ENCODE measurements at regions not wholly inside any gene's neighbourhood (a gene's known extent, or its start where the extent isn't known, plus 50 kb on each side); places are given as distances from the start of the nearest gene placed in this dataset.

GRCh38 chr5:39489263-39489662, 64.5 kb upstream of the DAB2 start:
- TF ChIP-seq SP1 (IDR thresholded peaks at IDR 0.05) (no peak), PKNOX1 (IDR thresholded peaks at IDR 0.05) (no peak), ELF4 (IDR thresholded peaks at IDR 0.05) (no peak), LEF1 (IDR thresholded peaks at IDR 0.05; ENCODE audit: borderline replicate concordance) (no peak), CTBP1 (IDR thresholded peaks at IDR 0.05; ENCODE audit: borderline replicate concordance) (no peak), FOXK2 (IDR thresholded peaks at IDR 0.05) (no peak), HDGF (IDR thresholded peaks at IDR 0.05; ENCODE audit: borderline replicate concordance) (no peak), FOXA1 (IDR thresholded peaks at IDR 0.05) (no peak), TARDBP (IDR thresholded peaks at IDR 0.05) (no peak), ZNF384 (IDR thresholded peaks at IDR 0.05) (no peak), NFRKB (IDR thresholded peaks at IDR 0.05) (no peak), SUZ12 (IDR thresholded peaks at IDR 0.05) (no peak), BHLHE40 (IDR thresholded peaks at IDR 0.05; ENCODE audit: borderline replicate concordance) (no peak), ARNT (IDR thresholded peaks at IDR 0.05) (no peak)
- DNase-seq (ENCODE audit: extremely low spot score) = no peak
- ChIA-PET CTCF (no interaction called here), POLR2A (no interaction called here)

GRCh38 chr5:39486790-39487189, 62.0 kb upstream of the DAB2 start:
- POLR2A ChIA-PET = interaction anchor here (1.2 kb wide), 1 partner anchor 62 kb away, joined by 4 read pairs; the partner anchor contains the start of gene DAB2
- CTCF ChIA-PET = interaction anchor here (0.6 kb wide), 1 partner anchor 62 kb away, joined by 3 read pairs; no protein-coding TSS in a partner anchor
- no peak for DNase-seq (ENCODE audit: extremely low spot score)
- TF ChIP-seq NFRKB (IDR thresholded peaks at IDR 0.05) = no peak
- TF ChIP-seq ZNF384 (IDR thresholded peaks at IDR 0.05) = no peak
- TF ChIP-seq BHLHE40 (IDR thresholded peaks at IDR 0.05; ENCODE audit: borderline replicate concordance) = no peak
- no peak for TF ChIP-seq FOXK2 (IDR thresholded peaks at IDR 0.05)
- TF ChIP-seq LEF1 (IDR thresholded peaks at IDR 0.05; ENCODE audit: borderline replicate concordance) = no peak
- TF ChIP-seq HDGF (IDR thresholded peaks at IDR 0.05; ENCODE audit: borderline replicate concordance) = no peak
- TF ChIP-seq SUZ12 (IDR thresholded peaks at IDR 0.05) = no peak
- no peak for TF ChIP-seq PKNOX1 (IDR thresholded peaks at IDR 0.05)
- TF ChIP-seq SP1 (IDR thresholded peaks at IDR 0.05) = no peak
- no peak for TF ChIP-seq CTBP1 (IDR thresholded peaks at IDR 0.05; ENCODE audit: borderline replicate concordance)
- no peak for TF ChIP-seq TARDBP (IDR thresholded peaks at IDR 0.05)
- TF ChIP-seq FOXA1 (IDR thresholded peaks at IDR 0.05) = no peak
- no peak for TF ChIP-seq ARNT (IDR thresholded peaks at IDR 0.05)
- no peak for TF ChIP-seq L3MBTL2 (conservative IDR thresholded peaks at IDR 0.05)
- no peak for TF ChIP-seq FOXM1 (IDR thresholded peaks at IDR 0.05; ENCODE audit: borderline replicate concordance)

- ChIA-PET CTCF (interaction anchor here (0.6 kb wide), 1 partner anchor 63 kb away, joined by 3 read pairs; no protein-coding TSS in a partner anchor), POLR2A (interaction anchor here (1.2 kb wide), 1 partner anchor 62 kb away, joined by 4 read pairs; the partner anchor contains the start of gene DAB2)
- DNase-seq (ENCODE audit: extremely low spot score) = no peak
- no peak for TF ChIP-seq ARNT (IDR thresholded peaks at IDR 0.05)
- no peak for TF ChIP-seq SP1 (IDR thresholded peaks at IDR 0.05)
- no peak for TF ChIP-seq BHLHE40 (IDR thresholded peaks at IDR 0.05; ENCODE audit: borderline replicate concordance)
- no peak for TF ChIP-seq SUZ12 (IDR thresholded peaks at IDR 0.05)
- no peak for TF ChIP-seq ELF4 (IDR thresholded peaks at IDR 0.05)
- no peak for TF ChIP-seq CTBP1 (IDR thresholded peaks at IDR 0.05; ENCODE audit: borderline replicate concordance)
- TF ChIP-seq FOXK2 (IDR thresholded peaks at IDR 0.05) = no peak
- no peak for TF ChIP-seq PKNOX1 (IDR thresholded peaks at IDR 0.05)
- no peak for TF ChIP-seq NFRKB (IDR thresholded peaks at IDR 0.05)
- no peak for TF ChIP-seq HDGF (IDR thresholded peaks at IDR 0.05; ENCODE audit: borderline replicate concordance)
- no peak for TF ChIP-seq ZNF384 (IDR thresholded peaks at IDR 0.05)
- TF ChIP-seq FOXM1 (IDR thresholded peaks at IDR 0.05; ENCODE audit: borderline replicate concordance) = no peak
- TF ChIP-seq LEF1 (IDR thresholded peaks at IDR 0.05; ENCODE audit: borderline replicate concordance) = no peak
- TF ChIP-seq FOXA1 (IDR thresholded peaks at IDR 0.05) = no peak
- no peak for TF ChIP-seq TARDBP (IDR thresholded peaks at IDR 0.05)
- no peak for TF ChIP-seq L3MBTL2 (conservative IDR thresholded peaks at IDR 0.05)
Observed at GRCh38 chr5:39486361-39486760, 61.6 kb upstream of the DAB2 start.

GRCh38 chr5:39485079-39485478, 60.3 kb upstream of the DAB2 start:
- TF ChIP-seq SP1 (IDR thresholded peaks at IDR 0.05) (no peak), L3MBTL2 (conservative IDR thresholded peaks at IDR 0.05) (no peak), SUZ12 (IDR thresholded peaks at IDR 0.05) (no peak), CTBP1 (IDR thresholded peaks at IDR 0.05; ENCODE audit: borderline replicate concordance) (no peak), BHLHE40 (IDR thresholded peaks at IDR 0.05; ENCODE audit: borderline replicate concordance) (no peak), FOXA1 (IDR thresholded peaks at IDR 0.05) (no peak), PKNOX1 (IDR thresholded peaks at IDR 0.05) (peak; percentile 24; the same call in 1 of the 2 replicates)
- DNase-seq (ENCODE audit: extremely low spot score) = no peak
- ChIA-PET CTCF (interaction anchor here (1.3 kb wide), 1 partner anchor 109 kb away, joined by 4 read pairs; no protein-coding TSS in a partner anchor), POLR2A (interaction anchor here (0.8 kb wide), 1 partner anchor 60 kb away, joined by 4 read pairs; the partner anchor contains the start of gene DAB2)

- no peak for TF ChIP-seq L3MBTL2 (conservative IDR thresholded peaks at IDR 0.05)
- TF ChIP-seq PKNOX1 (IDR thresholded peaks at IDR 0.05) = no peak
- no peak for TF ChIP-seq TARDBP (IDR thresholded peaks at IDR 0.05)
- TF ChIP-seq BHLHE40 (IDR thresholded peaks at IDR 0.05; ENCODE audit: borderline replicate concordance) = no peak
- no peak for TF ChIP-seq ARNT (IDR thresholded peaks at IDR 0.05)
- no peak for TF ChIP-seq HDGF (IDR thresholded peaks at IDR 0.05; ENCODE audit: borderline replicate concordance)
- TF ChIP-seq CTBP1 (IDR thresholded peaks at IDR 0.05; ENCODE audit: borderline replicate concordance) = no peak
- TF ChIP-seq ZNF384 (IDR thresholded peaks at IDR 0.05) = no peak
- no peak for TF ChIP-seq NFRKB (IDR thresholded peaks at IDR 0.05)
- TF ChIP-seq FOXK2 (IDR thresholded peaks at IDR 0.05) = no peak
- TF ChIP-seq SP1 (IDR thresholded peaks at IDR 0.05) = no peak
- no peak for TF ChIP-seq FOXA1 (IDR thresholded peaks at IDR 0.05)
- no peak for TF ChIP-seq LEF1 (IDR thresholded peaks at IDR 0.05; ENCODE audit: borderline replicate concordance)
- no peak for TF ChIP-seq ELF4 (IDR thresholded peaks at IDR 0.05)
- no peak for TF ChIP-seq SUZ12 (IDR thresholded peaks at IDR 0.05)
- TF ChIP-seq FOXM1 (IDR thresholded peaks at IDR 0.05; ENCODE audit: borderline replicate concordance) = no peak
- CTCF ChIA-PET = interaction anchor here (0.6 to 1.3 kb wide), 2 partner anchors 106 to 109 kb away, joined by 3 to 4 read pairs; no protein-coding TSS in a partner anchor
- no peak for DNase-seq (ENCODE audit: extremely low spot score)
- POLR2A ChIA-PET = interaction anchor here (0.8 kb wide), 1 partner anchor 60 kb away, joined by 4 read pairs; the partner anchor contains the start of gene DAB2
Observed at GRCh38 chr5:39484673-39485072, 59.9 kb upstream of the DAB2 start.
